Fibroblast of pulmonary artery (primary cell): ENCODE measurements at regions not wholly inside any gene's neighbourhood (a gene's known extent, or its start where the extent isn't known, plus 50 kb on each side); places are given as distances from the start of the nearest gene placed in this dataset.

Experiments used
- DNase-seq: peaks from one replicate; pipeline ENCODE4 v3.0.0-alpha.2; 2010; ENCODE audit warnings: low read depth
- H3K4me3 ChIP-seq: replicated peaks from 2 replicates; pipeline ENCODE4 v1.5.1; 2011; ENCODE audit warnings: low read depth, mild to moderate bottlenecking, control low read depth, low read length, moderate library complexity
- TF ChIP-seq, protein P1 (sequence below): IDR thresholded peaks from 2 replicates; pipeline ENCODE4 v1.5.1; 2011; ENCODE audit warnings: mild to moderate bottlenecking, control low read depth, low read length, inconsistent platforms; ENCODE audit errors: missing control alignments

DNA sequence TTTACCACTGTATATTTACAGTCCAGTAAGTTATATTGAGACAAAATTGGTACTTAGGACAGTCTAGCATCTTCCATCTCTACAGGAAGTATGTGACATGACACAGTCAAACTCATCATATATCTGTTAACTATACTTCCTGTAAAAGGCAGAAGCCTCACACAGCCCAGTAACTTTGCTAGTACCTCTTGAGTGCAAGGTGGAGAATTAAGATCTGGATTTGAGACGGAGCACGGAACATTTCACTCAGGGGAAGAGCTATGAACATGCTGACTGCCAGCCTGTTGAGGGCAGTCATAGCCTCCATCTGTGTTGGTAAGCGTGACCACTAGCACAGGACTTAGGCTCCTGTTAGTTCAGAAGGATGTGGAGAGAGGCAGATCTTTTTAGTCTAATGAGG lies 333.7 kb upstream of the OR4E1 start:
- TF ChIP-seq, protein P1, sequence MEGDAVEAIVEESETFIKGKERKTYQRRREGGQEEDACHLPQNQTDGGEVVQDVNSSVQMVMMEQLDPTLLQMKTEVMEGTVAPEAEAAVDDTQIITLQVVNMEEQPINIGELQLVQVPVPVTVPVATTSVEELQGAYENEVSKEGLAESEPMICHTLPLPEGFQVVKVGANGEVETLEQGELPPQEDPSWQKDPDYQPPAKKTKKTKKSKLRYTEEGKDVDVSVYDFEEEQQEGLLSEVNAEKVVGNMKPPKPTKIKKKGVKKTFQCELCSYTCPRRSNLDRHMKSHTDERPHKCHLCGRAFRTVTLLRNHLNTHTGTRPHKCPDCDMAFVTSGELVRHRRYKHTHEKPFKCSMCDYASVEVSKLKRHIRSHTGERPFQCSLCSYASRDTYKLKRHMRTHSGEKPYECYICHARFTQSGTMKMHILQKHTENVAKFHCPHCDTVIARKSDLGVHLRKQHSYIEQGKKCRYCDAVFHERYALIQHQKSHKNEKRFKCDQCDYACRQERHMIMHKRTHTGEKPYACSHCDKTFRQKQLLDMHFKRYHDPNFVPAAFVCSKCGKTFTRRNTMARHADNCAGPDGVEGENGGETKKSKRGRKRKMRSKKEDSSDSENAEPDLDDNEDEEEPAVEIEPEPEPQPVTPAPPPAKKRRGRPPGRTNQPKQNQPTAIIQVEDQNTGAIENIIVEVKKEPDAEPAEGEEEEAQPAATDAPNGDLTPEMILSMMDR: no peak
- H3K4me3 ChIP-seq: no peak overlapping the region
- DNase-seq: no peak

DNA sequence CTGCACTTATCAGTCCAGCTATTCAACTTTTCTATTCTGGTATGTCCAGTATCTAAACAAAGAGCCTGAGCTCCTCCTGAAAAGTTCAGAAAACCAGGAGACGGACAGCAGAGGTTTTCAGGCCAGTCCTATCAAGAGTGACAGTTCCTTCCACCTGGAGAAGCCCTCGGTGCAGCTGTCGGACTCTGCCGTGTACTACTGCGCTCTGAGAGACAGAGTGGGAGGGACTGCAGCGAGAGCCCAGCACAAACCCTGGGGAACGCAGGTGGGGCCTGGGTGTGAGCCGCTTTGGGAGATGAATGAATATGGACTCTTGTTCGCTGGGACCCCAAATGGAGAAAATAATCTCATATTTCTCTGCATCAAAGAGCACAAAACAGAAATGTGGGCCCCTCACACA lies 329.8 kb upstream of the OR4E1 start:
- no peak overlapping the region for H3K4me3 ChIP-seq
- TF ChIP-seq, protein P1: no peak
- DNase-seq: no peak

DNA sequence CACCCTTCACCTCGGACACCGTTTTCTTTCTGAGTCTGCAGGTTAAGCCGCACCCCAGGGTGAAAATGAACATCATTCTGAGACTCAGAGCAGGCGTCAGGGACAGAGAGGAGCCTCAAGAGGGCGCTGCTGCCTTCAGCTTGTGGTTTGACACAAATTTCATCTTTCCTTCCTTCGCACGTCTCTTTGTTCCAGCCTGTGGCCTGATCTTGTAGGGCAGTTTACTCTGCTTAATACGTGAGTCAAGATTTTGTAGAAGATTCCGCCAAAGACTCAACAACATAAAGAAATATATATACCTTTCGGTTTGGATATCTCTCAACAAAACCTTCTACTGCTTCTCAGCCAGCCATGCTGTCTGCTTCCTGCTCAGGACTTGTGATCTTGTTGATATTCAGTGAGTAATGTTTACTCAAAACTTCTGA lies 329.3 kb upstream of the OR4E1 start:
- H3K4me3 ChIP-seq: no peak overlapping the region
- DNase-seq: no peak
- TF ChIP-seq, protein P1: no peak

DNA sequence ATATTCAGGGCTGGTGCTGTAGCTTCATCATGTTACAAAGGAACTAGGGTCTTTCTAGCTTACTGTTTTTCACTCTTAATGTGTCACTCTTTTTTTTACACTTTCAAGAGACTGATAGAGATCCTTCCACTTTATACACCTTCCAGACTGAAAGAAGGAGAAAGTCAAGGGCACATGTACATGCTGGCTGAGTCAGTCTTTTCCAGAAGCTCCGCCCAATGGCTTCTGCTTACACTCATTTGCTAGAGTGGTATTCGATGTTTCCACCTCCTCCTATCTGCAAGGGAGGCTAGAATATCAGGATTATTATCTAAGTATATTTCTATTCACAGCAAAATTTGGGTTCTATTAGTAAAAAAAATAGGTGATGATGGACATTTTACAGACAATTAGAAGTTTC lies 325.8 kb upstream of the OR4E1 start:
- TF ChIP-seq, protein P1: no peak
- no peak for DNase-seq
- no peak overlapping the region for H3K4me3 ChIP-seq

DNA sequence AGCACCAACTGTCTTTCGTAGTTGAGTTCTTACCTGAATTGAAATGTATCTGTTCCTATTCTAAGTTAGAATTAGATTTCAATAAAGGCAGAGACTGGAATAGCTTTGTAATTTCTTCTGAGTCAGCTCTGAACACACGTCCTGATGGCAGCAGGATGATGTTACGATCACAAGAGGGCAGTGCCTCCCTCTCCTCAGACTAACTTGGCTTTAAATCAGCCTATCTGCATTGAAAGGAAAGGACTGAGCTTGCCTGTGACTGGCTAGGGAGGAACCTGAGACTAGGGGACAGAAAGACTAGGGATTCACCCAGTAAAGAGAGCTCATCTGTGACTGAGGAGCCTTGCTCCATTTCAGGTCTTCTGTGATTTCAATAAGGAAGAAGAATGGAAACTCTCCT lies 323.7 kb upstream of the OR4E1 start:
- no peak overlapping the region for H3K4me3 ChIP-seq
- no peak for DNase-seq
- TF ChIP-seq, protein P1: peak; percentile 6

DNA sequence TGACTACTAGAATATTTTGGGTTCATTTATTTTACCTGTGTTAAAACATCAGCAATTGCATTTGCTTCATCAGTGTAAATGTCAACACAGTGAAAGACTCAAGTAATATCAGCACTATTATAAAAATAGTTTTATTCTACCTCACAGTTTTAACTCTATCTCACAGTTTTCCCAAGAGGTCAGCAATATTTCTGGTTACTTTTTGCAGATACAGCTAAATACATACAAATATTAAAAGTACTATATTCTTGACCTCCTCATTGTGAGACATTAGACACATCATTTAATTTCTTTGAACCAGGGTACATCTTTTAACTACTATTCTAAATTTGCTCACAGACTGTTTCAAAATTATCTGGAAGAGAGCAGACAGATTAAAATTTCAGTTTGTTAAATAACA lies 321.7 kb upstream of the OR4E1 start:
- no peak for DNase-seq
- TF ChIP-seq, protein P1: no peak
- H3K4me3 ChIP-seq: no peak overlapping the region

DNA sequence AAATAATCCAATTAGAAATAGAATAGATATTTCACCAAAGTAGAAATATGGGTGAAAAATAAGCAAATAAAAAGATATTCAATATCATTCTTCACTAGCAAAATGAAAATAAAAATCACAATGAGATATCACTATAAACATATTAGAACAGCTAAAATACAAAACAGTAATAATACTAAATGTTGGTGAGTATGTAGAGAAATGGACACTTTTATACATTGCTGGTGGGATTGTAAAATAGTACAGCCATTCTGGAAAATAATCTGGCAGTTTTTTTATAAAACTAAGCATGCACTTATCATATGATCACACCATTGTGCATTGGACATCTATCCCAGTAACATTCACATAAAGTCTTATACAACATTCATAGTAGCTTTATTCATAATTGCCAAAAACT lies 320.2 kb upstream of the OR4E1 start:
- TF ChIP-seq, protein P1: no peak
- no peak for DNase-seq

More for the DNA sequence above, 320.2 kb upstream of the OR4E1 start:
- no peak overlapping the region for H3K4me3 ChIP-seq
